GM21423 (cell line): ENCODE measurements at regions not wholly inside any gene's neighbourhood (a gene's known extent, or its start where the extent isn't known, plus 50 kb on each side); places are given as distances from the start of the nearest gene placed in this dataset.
"Not testable (repeated sequence)": the region's sequence is repeated elsewhere in the genome, so short reads cannot be mapped to it uniquely, and the experiment has no call there.

Experiments
- ATAC-seq: cut with Tn5 transposase; IDR thresholded peaks from one replicate; pipeline ENCODE4 v1.9.1; 2021; ENCODE audit warnings: mild to moderate bottlenecking, moderate library complexity; ENCODE audit not compliant: unreplicated experiment

DNA sequence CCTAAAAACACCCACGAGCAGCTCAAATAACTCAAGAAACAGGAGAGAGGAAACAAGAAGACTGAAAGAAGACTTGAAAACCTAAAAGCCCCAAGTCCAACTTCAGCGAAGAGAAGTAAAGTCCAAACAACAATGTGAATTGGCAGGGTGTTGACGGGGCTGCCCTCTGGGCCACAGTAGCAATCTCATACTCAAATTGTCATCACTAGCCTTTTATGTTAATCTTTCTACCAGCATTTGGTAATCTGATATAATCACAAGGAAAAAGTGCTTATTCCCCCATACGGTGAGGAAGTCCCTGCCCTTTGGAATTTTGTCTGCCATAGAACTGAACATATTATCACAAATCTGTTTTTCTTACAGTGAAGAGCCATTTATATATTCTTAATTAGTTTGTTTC is 51.5 kb upstream of the IFNE start:
- ATAC-seq: no peak

DNA sequence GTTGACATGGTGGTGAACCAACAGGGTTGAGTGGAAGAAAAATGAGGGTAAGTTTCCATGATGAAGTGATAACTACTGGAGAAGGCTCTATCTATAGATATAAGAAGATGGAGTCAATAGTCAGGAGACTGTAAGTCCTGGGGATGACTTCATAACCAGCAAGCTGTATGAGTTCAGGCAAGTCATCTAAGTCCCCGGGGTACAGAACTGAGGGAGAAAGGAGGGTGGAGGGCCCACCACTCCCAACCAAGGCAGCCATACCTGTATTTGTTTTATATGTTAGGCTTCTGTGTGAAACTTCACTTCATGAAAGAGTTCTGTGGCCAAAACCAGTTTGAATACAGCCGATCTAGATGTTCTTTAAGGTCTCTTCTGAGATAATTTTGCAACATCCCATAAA is 53.3 kb upstream of the IFNE start:
- no peak for ATAC-seq

DNA sequence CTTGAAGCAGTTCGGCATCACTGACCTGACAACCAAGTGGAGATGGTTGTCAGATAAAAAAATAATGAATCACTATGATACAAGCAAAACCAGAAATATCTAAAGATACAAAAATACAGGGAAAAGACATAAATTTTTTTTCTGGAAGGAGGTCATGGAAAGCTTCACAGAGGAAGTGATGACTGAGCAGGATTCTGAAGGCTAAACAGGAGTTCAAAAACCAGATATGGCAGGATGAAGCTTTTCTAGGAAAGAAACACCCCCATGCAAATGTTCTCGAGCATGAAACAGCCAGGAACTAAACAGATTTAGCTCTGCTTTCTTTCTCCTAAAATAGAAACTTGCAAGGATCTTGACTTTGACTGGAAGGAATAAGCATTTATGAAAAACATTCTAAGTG is 60.7 kb upstream of the IFNE start:
- ATAC-seq: no peak

DNA sequence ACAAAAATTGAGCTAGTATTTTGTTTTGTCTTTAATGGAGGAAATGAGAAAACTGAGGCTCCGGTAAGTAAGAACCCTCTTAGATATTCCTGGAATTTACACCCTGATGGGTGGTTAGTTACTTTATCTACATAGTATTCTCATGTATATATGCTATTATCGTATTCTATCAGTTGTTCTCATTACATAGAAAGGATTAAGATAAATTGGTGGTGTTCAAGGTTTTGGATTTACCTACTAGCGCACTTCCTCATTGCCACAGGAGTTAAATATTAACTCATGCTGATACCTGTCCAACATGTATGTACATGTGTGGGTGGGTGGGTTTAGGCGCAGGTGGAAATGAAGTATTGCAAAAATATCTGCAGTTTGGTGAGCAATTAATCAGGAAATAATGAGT is 61.1 kb upstream of the IFNE start:
- no peak for ATAC-seq

GRCh38 chr9:21543816-21544215 is 61.7 kb upstream of the IFNE start:
- not testable (repeated sequence) for ATAC-seq

GRCh38 chr9:21546949-21547348 is 64.8 kb upstream of the IFNE start:
- no peak for ATAC-seq

GRCh38 chr9:21549251-21549765 is 67.2 kb upstream of the IFNE start:
- no peak for ATAC-seq

DNA sequence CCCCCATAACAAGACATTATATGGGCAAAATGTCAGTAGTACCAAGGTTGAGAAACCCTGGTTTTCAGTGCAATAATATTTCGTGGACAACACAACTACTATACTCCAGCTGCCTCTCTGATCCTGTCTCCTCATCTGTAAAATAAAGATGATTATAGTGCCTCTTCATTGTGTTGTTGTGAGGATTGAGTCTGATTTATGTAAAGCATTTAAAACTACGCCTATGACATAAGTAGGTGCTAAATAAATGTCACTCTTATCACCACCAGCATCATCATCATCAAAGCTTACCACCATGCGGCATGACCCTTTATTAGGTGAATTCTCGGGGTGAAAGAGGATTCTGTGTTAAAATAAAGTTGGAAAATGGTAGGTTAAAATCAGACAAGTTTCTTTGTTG is 67.8 kb upstream of the IFNE start:
- ATAC-seq: no peak

DNA sequence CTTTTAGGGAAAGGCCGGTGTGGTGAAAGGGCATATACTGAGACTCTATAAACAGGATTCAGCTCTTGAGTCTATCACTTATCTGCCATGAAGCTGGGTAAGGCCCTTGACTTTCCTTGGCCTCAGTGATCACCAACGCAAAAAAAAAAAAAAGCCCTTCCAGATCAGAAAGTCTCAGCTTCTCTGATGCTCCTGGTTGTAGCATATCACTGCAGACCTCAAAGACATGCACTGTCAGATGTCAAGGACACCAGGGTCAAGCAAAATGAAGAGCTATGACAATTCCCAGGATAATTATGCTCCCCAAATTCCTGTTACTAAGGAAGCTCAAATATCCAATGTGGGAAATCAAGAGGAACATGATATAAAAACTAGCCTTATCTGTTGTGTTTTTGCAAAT is 68.3 kb upstream of the IFNE start:
- ATAC-seq: no peak

DNA sequence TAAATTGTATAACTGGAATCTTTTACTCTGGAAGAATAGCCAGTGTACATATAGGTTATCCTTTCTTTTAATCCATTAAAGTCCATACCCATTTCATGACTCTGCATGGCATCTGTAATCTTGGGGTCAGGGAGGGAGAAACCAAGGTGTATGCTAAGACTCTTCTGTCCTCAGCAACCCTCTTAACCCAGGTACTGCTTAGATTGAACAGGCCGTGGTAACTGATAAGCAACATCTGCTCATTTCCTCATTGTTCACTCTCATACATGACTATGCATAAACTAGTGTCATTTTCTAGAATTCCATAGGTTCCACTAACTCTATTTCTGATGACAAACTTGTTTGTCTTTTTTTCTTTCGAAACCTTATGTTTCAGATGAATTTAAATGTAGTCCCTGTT is 69.3 kb upstream of the IFNE start:
- no peak for ATAC-seq

- ATAC-seq: no peak
These were observed 70.4 kb upstream of the IFNE start for GRCh38 chr9:21552244-21553170.

GRCh38 chr9:21553441-21553840 is 71.3 kb upstream of the IFNE start:
- no peak for ATAC-seq

GRCh38 chr9:21554813-21555212 is 72.7 kb upstream of the IFNE start:
- no peak for ATAC-seq

GRCh38 chr9:21555911-21556310 is 73.8 kb upstream of the IFNE start:
- ATAC-seq: no peak

- no peak for ATAC-seq
These were observed 74.7 kb upstream of the IFNE start for GRCh38 chr9:21556581-21557427.

DNA sequence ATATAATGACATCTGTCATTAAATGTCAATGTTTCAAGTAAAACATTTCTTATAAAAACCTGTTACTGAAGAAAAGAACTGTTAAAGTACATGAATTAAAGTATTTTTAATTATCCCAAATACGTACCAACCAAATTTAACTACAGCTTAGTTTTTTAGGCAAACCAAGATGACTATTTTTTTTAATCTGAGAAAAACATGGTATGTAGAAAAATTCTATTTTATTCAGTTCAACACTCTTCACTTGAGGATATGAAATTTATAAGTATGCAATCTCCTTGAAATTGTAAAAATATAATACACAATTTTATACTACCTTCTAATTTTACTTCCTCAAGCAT is 75.3 kb upstream of the IFNE start:
- ATAC-seq: no peak

DNA sequence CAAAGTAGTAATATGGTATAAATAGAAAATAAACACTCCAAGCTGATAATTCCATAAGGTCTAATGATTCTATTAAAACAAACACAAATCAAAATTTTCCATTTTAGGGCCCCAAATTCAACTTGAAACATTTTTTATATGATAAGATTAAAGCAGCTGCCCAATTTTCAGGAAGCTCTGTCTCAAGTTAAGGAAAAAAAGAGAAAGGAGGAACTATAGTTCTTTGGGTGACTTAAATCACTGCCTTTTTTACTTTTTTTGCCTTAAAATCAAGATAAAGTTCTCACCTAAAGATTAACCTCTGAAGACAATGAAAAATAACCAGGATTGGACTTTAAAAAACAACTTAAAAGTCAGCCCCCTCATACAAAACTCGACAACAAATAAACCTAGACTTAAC is 76.0 kb upstream of the IFNE start:
- ATAC-seq: no peak

- ATAC-seq: peak; percentile 19
These were observed 76.7 kb upstream of the IFNE start for GRCh38 chr9:21558615-21559401.

DNA sequence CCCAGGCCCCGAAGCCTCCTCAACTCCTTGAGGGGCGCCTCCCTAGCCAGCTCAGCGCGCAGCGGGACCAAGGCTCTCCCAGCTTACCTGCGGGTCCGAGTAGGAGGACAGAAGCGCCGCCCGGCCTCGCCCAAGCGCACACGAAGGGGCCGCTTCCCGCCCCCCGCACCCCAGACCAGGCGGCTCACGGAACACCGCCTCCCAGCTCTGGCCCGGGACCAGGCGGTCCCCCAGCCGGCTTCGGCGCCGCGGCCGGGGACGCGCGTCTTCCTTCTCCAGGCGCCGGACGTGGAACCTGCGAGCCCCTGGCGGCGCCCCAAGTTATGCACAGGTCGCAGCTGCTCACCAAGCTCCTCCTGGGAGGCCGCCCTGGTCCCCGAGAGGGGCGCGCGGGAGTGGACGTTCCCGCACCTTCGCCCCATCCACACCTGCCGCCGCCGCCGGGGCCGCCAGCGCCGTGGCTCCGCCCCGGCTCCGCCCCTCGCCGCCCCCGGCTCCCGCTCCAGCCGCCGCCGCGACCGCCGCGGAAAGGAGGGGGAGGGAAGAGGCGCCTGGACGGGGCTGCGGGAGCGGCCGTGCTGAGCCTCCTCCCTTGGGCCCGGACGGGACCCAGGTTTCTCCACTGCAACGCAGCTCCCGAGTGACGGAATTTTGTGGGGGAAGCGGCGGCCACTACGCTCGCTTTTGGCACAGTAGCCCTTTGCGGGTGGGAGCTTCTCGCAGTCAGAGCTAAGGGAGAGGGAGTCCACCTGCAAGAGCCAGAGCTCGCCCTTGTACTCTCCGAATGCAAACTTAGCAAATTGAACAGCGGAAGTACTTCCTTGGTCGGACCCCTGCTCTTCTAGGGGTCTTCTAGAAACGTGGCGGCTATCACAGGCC is 77.5 kb upstream of the IFNE start:
- ATAC-seq: peak; percentile 64

GRCh38 chr9:21560281-21560745 is 78.2 kb upstream of the IFNE start:
- ATAC-seq: no peak
